ENCODE measurements at regions not wholly inside any gene's neighbourhood (a gene's known extent, or its start where the extent isn't known, plus 50 kb on each side); places are given as distances from the start of the nearest gene placed in this dataset.

- DNase-seq (ENCODE audit: low read depth, low spot score) = no peak
These were observed 239.2 kb upstream of the UMPS start for GRCh38 chr3:124491098-124491497.

DNA sequence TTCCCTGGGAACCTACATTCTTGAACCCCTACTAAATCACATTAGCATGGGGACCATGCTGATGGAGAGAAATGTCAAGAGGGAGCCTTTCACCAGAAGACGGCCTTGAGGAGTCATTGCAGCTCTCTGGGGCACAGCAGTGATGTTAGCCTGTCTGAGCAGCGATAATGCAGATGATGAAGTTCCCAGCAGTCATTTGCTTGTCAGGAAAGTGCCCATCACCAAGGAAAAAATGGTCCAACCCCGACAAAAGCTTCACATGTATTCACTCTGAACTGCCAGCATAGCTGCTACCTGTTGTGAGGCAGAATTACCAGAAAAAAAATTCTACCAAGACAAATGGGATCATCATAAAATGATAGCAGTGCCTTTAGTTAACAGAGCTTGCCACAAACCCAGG, 238.4 kb upstream of the UMPS start:
- DNase-seq (ENCODE audit: low read depth, low spot score) = no peak

GRCh38 chr3:124492824-124493223, 237.4 kb upstream of the UMPS start:
- no peak for DNase-seq (ENCODE audit: low read depth, low spot score)

- DNase-seq (ENCODE audit: low read depth, low spot score) = no peak
These were observed 234.2 kb upstream of the UMPS start for GRCh38 chr3:124496061-124496460.

GRCh38 chr3:124497487-124497886, 232.8 kb upstream of the UMPS start:
- no peak for DNase-seq (ENCODE audit: low read depth, low spot score)

- no peak for DNase-seq (ENCODE audit: low read depth, low spot score)
These were observed 231.4 kb upstream of the UMPS start for GRCh38 chr3:124498891-124499290.

GRCh38 chr3:124504332-124505059, 225.8 kb upstream of the UMPS start:
- DNase-seq (ENCODE audit: low read depth, low spot score) = no peak

DNA sequence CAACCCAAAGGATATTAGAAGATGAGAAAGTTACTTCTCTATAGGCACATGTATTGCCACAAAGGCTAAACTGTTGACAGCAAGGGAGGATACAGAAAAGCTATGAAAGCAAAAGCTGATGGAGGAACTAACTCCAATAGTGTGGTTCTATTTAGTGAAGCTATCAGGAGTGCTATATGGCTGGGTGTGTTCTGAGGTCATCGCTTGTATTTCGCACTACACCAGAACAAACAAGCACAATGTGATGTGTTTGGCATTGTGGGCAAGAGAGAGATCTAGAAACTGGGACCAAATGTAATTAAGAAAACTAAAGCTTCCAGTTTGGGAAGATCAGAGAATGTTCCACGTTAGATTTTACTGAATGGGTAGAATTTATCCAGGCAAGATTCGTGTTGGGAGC, 220.4 kb upstream of the UMPS start:
- no peak for DNase-seq (ENCODE audit: low read depth, low spot score)

DNA sequence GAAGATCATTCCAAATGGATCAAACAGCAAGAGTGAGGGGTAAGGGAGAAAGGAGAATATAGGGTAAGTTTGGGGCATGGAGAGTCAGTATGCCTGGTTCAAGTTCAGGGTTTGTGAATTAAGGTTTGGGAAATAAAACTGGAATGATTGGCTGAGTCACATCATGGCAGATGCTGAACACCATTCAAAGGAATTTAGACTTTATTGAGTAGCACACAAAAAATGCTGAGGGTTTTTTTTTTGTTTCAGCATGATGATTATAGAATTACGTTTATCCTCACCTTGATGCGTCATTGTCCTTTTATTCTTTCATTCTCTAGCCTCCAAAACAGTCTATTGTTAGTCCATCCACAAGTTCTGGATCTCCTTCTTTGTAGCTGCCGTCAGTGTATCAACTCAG, 220.0 kb upstream of the UMPS start:
- DNase-seq (ENCODE audit: low read depth, low spot score) = no peak

DNA sequence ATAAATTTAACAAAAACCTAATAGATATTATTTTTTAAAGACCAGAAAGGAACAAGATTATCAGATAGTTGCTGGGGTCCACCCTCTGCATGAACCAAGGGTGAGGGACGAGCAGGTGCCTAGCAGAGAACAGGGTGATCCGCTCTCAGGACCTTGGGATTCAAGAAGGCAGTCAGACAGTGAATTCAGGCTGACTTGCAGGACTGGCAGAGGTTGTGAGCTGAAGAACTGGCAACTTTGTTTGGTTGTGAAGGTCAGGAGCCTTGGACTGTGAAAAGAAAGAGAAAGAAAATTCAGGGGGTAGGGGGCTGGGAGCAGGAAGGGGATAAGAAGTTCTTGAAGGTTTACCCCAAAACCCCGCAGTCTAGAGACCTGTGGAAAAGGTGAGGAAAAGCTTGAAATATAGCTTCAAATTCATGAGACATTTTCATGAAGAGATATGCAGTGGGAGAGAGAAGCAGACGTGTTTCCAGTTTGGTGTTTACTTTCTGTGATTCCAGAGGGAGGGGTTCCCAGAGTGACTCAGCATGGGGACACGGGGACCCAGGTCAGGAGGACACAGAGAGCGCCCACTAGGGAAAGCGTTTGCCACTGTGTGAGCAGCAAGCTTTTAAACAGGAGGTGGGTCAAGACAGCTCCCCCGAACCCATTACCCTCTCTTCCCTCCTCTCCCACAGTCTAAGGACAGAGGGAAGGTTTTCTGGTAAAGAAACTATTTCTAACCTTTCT, 217.2 kb upstream of the UMPS start:
- no peak for DNase-seq (ENCODE audit: low read depth, low spot score)

- DNase-seq (ENCODE audit: low read depth, low spot score) = no peak
These were observed 216.6 kb upstream of the UMPS start for GRCh38 chr3:124513610-124513997.

DNA sequence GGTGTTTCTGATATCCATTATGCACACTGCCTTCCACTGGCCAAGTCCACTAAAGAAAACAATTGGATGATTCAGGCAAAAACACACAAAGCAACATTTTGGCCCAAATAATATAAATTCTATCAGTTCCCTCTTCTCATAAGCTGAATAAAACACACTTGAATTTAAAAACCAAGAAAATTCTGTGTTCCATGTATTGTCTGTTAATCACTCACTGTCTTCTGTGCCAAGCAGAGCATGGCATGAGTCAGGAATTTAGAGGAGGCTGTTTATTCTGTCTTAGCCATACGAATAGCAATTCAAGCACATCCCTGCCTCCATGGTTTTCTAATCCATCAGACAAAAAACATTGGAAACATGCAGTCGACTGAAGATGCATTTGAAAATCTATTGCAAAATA, 215.6 kb upstream of the UMPS start:
- no peak for DNase-seq (ENCODE audit: low read depth, low spot score)

DNA sequence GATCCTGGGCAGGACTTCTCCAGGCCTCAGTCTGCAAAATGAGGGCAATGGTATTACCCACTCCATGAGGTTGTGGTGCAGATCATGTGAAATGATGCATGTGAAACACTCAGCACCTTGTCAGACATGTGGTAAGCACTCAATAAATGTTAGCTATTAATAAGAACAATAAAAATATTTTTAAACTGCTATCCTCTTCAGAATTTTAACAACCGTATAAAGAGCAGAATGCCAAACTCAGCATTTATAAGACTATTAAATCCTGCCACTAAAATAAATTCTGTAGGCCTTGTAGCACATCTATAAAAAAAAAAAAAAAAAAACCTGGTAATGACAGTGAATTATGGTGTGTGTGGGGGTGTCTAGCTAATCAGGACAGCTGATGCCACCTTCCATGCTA, 213.9 kb upstream of the UMPS start:
- DNase-seq (ENCODE audit: low read depth, low spot score) = no peak

GRCh38 chr3:124517306-124517705, 212.9 kb upstream of the UMPS start:
- no peak for DNase-seq (ENCODE audit: low read depth, low spot score)

DNA sequence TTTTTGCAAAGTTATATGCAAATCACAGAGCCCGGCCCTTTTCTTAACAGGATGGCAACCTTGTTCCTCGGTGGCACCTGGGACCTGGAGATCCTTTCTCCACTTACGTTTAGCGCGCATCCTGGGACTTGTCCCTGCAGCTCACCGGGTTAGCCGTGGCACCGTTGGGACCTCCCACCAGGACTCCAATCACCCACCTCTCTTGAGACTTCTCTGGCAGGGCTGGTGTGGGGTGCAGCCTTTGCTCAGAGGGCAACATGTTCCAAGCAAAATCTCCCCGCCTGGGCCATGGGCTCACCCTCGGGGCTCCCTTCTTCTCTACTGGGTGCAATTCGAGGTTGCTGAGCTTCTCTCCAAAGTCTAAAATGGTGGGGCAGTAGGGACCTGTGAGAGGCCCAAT, 211.9 kb upstream of the UMPS start:
- DNase-seq (ENCODE audit: low read depth, low spot score) = no peak

DNA sequence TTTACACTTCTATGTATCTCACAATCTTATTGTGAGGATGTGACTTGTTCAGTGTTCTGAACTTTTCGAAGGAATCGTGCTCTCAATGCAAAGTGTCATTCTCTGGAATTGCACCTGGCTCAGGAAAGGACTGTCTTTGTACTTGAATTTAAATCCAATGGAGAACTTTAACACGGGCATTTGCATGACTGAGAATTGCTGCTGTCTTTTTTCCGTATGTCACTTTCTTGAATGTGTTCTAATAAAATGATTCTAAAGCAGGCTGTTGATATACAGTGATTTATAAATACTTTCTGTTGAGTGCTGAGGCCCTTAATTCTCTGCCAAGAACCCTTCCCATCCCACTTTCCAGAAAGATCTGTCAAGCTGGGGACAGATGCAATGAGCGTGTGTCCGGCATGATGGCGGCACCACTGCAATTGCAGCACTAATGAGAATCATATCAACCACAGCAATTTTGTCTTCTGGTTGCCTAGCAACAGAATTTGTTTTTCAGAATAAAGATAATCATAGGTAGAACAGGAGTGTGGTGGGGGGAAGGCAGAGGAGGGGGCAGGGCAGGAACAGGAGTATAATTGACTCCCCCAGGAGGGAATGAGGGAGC, 210.6 kb upstream of the UMPS start:
- no peak for DNase-seq (ENCODE audit: low read depth, low spot score)

GRCh38 chr3:124520970-124521369, 209.3 kb upstream of the UMPS start:
- no peak for DNase-seq (ENCODE audit: low read depth, low spot score)

DNA sequence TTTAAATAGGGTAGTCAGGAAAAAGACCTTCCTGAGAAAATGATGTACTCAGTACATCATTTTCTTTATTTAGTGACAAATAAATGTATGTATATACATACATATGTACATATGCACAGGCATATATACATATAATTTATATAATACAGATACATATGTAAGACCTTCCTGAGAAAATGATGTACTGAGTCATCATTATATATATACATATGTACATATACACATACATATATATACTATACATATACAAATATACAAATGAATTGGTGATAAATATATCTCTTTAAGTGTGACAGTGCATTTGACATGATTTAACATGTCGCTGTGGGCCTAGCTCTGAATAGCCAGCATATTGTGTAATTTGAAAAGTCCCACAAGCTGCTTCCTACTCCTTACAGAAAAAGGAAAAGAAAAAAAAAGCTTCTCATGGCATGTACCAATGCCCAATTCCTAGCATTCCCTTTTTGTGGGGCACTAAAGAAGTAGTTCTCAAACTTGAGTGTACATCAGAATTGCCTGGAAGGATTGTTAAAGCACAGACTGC, 208.1 kb upstream of the UMPS start:
- DNase-seq (ENCODE audit: low read depth, low spot score) = no peak

GRCh38 chr3:124526601-124527000, 203.7 kb upstream of the UMPS start:
- no peak for DNase-seq (ENCODE audit: low read depth, low spot score)

DNA sequence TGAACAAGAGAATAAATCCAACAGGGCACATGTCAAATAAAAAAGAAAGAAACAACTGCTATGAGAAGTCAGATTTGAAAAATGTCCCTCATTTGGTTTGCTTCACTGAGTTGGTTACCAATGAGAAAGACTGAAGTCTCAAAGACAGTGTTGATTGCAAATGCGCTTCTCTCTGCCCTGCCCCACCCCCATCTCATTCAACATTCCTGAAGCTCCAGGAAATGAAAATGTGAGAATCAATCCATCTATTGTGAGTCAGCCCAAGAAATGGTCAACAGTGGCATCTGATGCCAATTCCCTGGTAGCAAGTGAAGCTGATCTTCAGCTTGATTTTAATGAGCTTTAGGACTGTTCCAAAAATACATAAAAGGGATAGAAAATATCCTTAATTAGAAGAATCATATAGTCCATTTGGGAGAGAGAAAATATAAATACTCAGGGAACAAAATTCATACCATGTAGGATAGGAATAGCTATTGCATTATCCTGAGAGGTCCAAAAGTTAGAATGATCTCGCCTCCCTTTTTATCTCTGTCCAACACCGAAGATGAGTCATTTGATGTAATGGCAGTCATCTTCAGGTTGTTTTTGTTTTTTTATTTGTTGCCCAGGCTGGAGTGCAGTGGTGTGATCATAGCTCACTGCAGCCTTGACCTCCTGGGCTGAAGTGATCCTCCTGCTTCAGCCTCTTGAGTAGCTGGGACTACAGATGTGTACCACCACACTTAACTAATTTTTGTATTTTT, 200.3 kb upstream of the UMPS start:
- DNase-seq (ENCODE audit: low read depth, low spot score) = no peak

DNA sequence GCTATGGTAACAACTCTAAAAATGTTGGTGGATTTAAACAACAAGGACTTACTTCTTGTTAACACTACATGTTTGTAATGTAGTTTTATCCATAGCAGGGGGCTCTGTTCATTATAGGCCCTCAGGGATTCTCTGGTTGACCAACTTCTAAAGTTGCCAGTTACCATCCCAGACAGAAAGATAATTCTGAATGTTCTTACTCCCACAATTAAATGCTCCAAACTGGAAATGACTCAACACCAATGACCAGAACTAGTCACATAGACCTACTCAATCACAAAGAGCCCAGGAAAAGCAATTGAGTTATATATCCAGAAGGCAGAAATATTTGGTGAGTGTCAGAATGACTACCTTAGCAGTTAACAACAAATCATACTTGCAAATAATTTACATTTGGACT, 199.3 kb upstream of the UMPS start:
- DNase-seq (ENCODE audit: low read depth, low spot score) = no peak

GRCh38 chr3:124532071-124532470, 198.2 kb upstream of the UMPS start:
- DNase-seq (ENCODE audit: low read depth, low spot score) = no peak

Measured in brain pericyte (primary cell).